ENCODE measurements at regions not wholly inside any gene's neighbourhood (a gene's known extent, or its start where the extent isn't known, plus 50 kb on each side); places are given as distances from the start of the nearest gene placed in this dataset.

GRCh38 chr6:170052991-170053821 is 237.7 kb downstream of the DLL1 start:
- no peak for TF ChIP-seq CTCF (IDR thresholded peaks at IDR 0.05; ENCODE audit: low read depth, low read length, missing control alignments)
- H3K4me3 ChIP-seq (ENCODE audit: low read depth, low read length), result no peak overlapping the region
- in situ Hi-C loops (cut with HindIII; ENCODE audit: low sequenced_read_pairs), result no loop called here

GRCh38 chr6:170051229-170052172 is 239.4 kb downstream of the DLL1 start:
- DNase-seq (ENCODE audit: low read depth), result no peak
- in situ Hi-C loops (cut with HindIII; ENCODE audit: low sequenced_read_pairs), result no loop called here
- TF ChIP-seq CTCF (IDR thresholded peaks at IDR 0.05; ENCODE audit: low read depth, low read length, missing control alignments), result no peak
- no peak overlapping the region for H3K4me3 ChIP-seq (ENCODE audit: low read depth, low read length)

More at GRCh38 chr6:170052991-170053821, 237.7 kb downstream of the DLL1 start:
- no peak for DNase-seq (ENCODE audit: low read depth)

GRCh38 chr6:170050591-170051041 is 240.3 kb downstream of the DLL1 start:
- no peak for DNase-seq (ENCODE audit: low read depth)
- in situ Hi-C loops (cut with HindIII; ENCODE audit: low sequenced_read_pairs), result no loop called here

GRCh38 chr6:170049641-170050561 is 241.0 kb downstream of the DLL1 start:
- in situ Hi-C loops (cut with HindIII; ENCODE audit: low sequenced_read_pairs), result no loop called here
- no peak for TF ChIP-seq CTCF (IDR thresholded peaks at IDR 0.05; ENCODE audit: low read depth, low read length, missing control alignments)
- DNase-seq (ENCODE audit: low read depth), result peak; percentile 2
- no peak overlapping the region for H3K4me3 ChIP-seq (ENCODE audit: low read depth, low read length)

More at GRCh38 chr6:170050591-170051041, 240.3 kb downstream of the DLL1 start:
- no peak for TF ChIP-seq CTCF (IDR thresholded peaks at IDR 0.05; ENCODE audit: low read depth, low read length, missing control alignments)
- no peak overlapping the region for H3K4me3 ChIP-seq (ENCODE audit: low read depth, low read length)

- in situ Hi-C loops (cut with HindIII; ENCODE audit: low sequenced_read_pairs), result no loop called here
- TF ChIP-seq CTCF (IDR thresholded peaks at IDR 0.05; ENCODE audit: low read depth, low read length, missing control alignments), result no peak
- DNase-seq (ENCODE audit: low read depth), result no peak
- no peak overlapping the region for H3K4me3 ChIP-seq (ENCODE audit: low read depth, low read length)
These were observed 242.1 kb downstream of the DLL1 start for GRCh38 chr6:170048615-170049256.

Data from astrocyte of the cerebellum (primary cell).